ENCODE measurements at regions not wholly inside any gene's neighbourhood (a gene's known extent, or its start where the extent isn't known, plus 50 kb on each side); places are given as distances from the start of the nearest gene placed in this dataset.

- no peak for DNase-seq (ENCODE audit: low spot score)
Measured at GRCh38 chr13:70385852-70386251, 277.6 kb upstream of the KLHL1 start.

GRCh38 chr13:70384156-70384555 is 275.9 kb upstream of the KLHL1 start:
- no peak for DNase-seq (ENCODE audit: low spot score)

DNA sequence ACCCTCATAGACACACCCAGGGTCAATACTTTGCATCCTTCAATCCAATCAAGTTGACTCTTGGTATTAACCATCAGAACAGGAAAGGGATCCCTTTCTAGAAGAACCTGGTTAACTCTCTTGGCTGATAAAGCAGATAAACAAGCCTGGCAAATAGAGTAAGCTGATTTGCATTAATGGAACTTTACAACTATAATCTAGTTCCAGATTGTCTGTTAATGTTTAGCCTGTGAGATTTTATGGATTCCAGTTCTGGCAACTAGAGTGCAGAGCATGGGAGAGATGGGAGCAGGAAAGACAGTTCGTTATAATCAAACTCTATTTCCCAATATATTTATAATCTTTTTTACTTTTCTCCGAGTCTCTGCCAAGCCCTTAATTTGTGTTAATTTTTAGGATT is 272.6 kb upstream of the KLHL1 start:
- DNase-seq (ENCODE audit: low spot score), result no peak

DNA sequence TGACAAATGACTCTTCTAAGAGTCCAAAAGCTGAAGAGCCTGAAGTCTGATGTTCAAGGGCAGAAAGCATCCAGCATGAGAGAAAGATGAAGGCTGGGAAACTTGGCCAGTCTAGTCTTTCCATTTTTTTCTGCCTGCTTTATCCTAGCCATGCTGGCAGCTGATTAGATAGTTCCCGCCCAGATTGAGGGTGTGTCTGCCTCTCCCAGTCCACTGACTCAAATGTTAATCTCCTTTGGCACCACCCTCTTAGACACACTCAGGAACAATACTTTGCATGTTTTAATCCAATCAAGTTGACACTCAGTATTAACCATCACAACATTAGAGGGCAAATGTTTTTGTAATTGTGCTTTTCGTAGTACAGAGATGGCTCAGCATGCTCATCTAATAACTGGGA is 267.5 kb upstream of the KLHL1 start:
- DNase-seq (ENCODE audit: low spot score), result no peak

DNA sequence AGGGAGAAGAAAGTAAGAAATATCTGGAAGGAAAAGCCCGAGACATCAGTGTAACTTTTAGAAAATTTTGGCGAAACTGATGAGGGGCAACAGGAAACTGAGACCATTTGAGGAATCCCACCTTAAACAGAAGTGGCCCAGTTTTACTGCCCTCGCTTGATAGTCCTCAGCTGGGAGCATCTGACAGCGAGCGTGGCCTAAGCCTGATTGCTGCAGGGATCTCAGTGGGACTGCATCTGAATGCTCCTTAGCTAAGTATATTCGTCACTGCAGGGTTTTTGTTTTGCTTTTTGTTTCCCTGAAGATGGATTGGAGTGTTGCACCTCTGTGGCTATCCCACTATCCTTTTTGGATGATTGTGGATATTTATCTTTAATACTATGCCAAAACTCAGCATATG is 262.7 kb upstream of the KLHL1 start:
- DNase-seq (ENCODE audit: low spot score), result no peak

DNA sequence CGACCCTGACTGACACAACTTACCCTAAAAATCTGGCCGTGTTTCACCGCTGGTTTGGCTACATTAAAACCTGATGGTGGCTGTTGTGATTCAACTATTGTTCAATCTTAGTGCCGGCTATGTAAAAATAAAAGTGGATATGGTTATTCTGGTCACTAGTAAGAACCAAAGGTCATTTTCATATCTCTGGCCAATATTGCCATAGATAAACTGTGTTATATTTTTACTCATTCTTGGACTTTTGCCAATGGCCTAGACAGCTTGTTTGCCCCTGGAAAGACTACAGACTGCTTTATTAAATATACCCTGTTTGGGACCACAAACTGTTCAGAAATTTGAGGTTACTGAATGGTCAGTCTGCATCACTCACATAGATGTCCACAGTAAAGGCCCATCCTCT is 258.5 kb upstream of the KLHL1 start:
- DNase-seq (ENCODE audit: low spot score), result no peak

GRCh38 chr13:70363991-70364390 is 255.7 kb upstream of the KLHL1 start:
- DNase-seq (ENCODE audit: low spot score), result no peak

DNA sequence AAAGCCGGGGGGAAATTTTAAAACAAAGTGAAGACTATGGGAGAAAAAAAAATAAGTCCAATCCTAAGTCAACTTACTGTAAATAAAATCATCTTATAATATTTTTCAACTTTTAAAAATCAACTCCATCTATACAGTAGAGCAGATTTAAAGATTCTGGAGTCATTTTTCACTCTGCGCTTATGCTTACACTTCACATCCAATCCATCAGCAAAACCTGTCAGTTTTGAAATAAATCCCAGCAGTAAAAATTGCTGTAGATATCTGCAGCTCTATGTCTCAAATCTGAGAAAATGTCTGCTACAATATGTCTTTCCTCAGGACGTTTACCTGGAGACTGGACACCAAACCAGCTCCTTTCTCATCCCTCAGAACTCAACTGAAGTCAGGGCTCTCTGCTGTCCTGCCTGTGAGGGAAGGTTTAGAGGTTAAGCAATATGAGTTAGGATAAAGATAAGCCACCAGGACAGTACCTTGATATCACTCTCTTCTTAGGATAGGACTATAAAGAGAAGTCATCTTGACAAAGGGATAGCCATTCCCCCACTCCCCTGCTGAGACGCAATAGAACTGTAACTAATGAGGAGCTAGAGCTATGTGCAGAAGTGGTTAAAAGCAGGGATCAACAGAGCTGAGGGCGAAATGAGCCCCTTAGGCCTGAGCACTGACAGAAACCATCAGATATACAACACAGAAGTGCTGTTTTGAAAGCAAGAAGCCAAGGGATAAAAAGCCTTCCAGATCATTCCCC is 254.7 kb upstream of the KLHL1 start:
- no peak for DNase-seq (ENCODE audit: low spot score)

- no peak for DNase-seq (ENCODE audit: low spot score)
Measured at GRCh38 chr13:70357031-70357430, 248.8 kb upstream of the KLHL1 start.

DNA sequence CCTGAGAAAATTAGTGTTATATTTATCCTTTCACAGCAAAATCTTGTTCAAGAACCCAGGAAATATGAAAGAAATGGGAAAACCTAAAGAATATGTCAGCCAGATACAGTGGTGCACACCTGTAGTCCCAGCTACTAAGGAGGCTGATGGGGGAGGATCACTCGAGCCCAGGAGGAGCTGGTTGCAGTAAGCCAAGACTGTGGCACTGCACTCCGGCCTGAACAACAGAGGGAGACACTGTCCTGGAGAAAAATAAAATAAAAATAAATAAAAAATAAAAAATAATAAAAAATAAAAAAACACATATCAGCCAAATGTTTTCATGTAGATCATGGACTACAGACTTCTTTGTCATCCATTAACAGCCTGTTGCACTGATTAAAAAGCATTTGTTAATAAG is 244.8 kb upstream of the KLHL1 start:
- no peak for DNase-seq (ENCODE audit: low spot score)

DNA sequence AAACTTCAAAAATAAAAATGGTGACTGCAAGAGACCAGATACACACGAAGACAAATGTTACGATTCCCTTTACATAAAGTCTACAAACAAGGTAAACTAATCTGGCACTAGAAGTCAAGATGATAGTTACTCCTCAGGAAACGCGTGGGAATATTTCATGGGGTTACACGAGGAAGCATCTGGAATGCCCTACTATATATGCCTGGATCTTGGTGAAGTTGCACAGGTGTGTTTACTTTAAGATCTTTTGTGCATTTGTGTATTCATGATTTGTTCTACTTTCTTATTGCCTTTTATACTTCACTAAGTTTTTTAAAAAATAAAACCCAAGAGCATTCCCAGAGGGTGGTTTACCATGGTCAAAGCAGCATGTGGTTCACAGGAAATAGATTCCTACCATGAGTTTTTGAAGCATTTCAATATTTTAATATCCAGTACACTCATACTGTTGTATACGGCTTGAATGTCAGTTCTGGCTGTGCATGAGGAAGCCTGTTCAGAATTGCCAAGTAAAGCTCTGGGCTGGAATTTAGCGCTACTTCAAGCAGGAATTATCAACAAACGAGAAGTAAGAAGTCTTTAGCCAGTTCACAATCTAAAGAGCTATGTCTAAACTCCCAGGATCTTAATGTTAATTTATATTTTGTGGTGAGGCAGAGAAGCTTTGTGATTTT is 239.8 kb upstream of the KLHL1 start:
- DNase-seq (ENCODE audit: low spot score), result no peak

DNA sequence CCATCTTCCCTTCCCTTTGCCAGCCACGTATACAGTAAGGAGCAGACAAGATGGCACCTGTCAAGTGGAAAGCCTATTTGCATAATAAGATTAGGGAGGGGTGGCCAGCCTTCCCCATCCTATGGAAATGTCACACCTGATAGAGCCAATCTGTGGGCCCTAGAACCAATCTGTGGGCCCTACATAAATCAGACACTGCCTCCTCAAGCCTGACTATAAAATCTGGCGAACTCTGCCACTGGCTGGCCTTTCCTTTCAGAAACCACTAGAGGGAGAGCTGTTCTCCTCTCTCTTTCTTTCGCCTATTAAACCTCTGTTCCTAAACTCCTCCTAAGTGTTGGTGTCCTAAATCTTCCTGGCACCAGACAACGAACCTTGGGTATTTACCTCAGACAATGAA is 231.5 kb upstream of the KLHL1 start:
- DNase-seq (ENCODE audit: low spot score), result no peak

- DNase-seq (ENCODE audit: low spot score), result no peak
Measured at GRCh38 chr13:70338609-70339008, 230.4 kb upstream of the KLHL1 start.

GRCh38 chr13:70336866-70337265 is 228.6 kb upstream of the KLHL1 start:
- DNase-seq (ENCODE audit: low spot score), result no peak

GRCh38 chr13:70333752-70334151 is 225.5 kb upstream of the KLHL1 start:
- DNase-seq (ENCODE audit: low spot score), result no peak

DNA sequence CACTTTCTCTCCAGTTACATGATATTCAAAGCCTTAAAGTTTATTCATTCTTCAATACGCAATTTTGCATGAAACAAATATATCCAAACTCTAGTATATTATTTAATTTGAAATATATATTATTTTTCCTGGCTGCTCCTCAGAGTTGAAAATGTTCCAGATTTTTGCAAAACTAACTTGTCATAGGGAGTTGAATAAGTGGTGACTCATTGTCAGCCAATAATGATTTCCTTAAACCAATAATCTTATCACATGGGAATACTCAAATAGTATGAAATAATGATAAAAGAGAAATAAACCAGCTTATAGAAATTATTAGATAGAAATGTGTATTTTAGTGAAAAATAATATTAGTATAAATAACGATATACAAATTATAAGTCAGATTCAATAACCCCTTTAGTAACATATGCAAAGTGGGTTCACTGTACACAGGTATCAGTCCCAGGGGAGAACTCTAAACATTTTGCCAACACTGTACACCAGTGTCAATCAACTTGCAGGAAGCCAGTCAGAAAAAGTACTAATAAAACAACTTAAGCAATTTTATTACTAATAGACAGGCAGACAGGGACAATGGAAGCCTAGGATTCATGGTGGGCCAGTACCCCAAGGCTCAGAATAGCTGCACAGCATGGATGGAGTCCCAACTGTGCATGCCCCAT is 222.6 kb upstream of the KLHL1 start:
- DNase-seq (ENCODE audit: low spot score), result no peak

- no peak for DNase-seq (ENCODE audit: low spot score)
Measured at GRCh38 chr13:70324519-70324918, 216.3 kb upstream of the KLHL1 start.

GRCh38 chr13:70311191-70311590 is 202.9 kb upstream of the KLHL1 start:
- DNase-seq (ENCODE audit: low spot score), result no peak

- no peak for DNase-seq (ENCODE audit: low spot score)
Measured at GRCh38 chr13:70310396-70311119, 202.3 kb upstream of the KLHL1 start.

GRCh38 chr13:70297189-70297616 is 189.0 kb upstream of the KLHL1 start:
- DNase-seq (ENCODE audit: low spot score), result no peak

- DNase-seq (ENCODE audit: low spot score), result no peak
Measured at GRCh38 chr13:70284371-70284770, 176.1 kb upstream of the KLHL1 start.

GRCh38 chr13:70275841-70276240 is 167.6 kb upstream of the KLHL1 start:
- no peak for DNase-seq (ENCODE audit: low spot score)

Measured in AG08396 (cell line).